DND-41 (cell line): ENCODE measurements at regions not wholly inside any gene's neighbourhood (a gene's known extent, or its start where the extent isn't known, plus 50 kb on each side); places are given as distances from the start of the nearest gene placed in this dataset.

Experiments used
- ATAC-seq: fragments of 200-7000 bp; cut with Tn5 transposase; 3 replicates; pipeline ENCODE4 v1.9.1; 2021; ENCODE audit warnings: low read depth; ENCODE audit not compliant: insufficient read depth
- DNase-seq: peaks from one replicate; pipeline ENCODE4 v3.0.0-alpha.2; 2020
- H2AFZ ChIP-seq: 2 replicates; pipeline ENCODE4 v1.6.0; 2012; ENCODE audit warnings: low read depth, low read length
- H3K27ac ChIP-seq: 2 replicates; pipeline ENCODE4 v1.5.1; 2012; ENCODE audit warnings: low read length, inconsistent platforms
- H3K27me3 ChIP-seq: fragments of 200-600 bp; sonication (generic); 2 replicates; pipeline ENCODE4 v1.6.0; 2012; ENCODE audit warnings: low read length, mild to moderate bottlenecking, inconsistent platforms; ENCODE audit not compliant: insufficient read depth, poor library complexity
- H3K36me3 ChIP-seq: 2 replicates; pipeline ENCODE4 v1.5.1; 2012; ENCODE audit warnings: low read length, inconsistent platforms; ENCODE audit not compliant: insufficient read depth
- H3K4me1 ChIP-seq: 2 replicates; pipeline ENCODE4 v1.5.1; 2012; ENCODE audit warnings: mild to moderate bottlenecking, low read length; ENCODE audit not compliant: insufficient read depth
- H3K4me2 ChIP-seq: 2 replicates; pipeline ENCODE4 v1.6.0; 2012; ENCODE audit warnings: mild to moderate bottlenecking, moderate library complexity, low read length, inconsistent platforms; ENCODE audit not compliant: insufficient read depth
- H3K4me3 ChIP-seq, 2 experiments: fragments of 200-600 bp in 1 of 2; shearing (Covaris generic) in 1 of 2; 2 replicates each; pipeline ENCODE4 v1.5.1; 2012 to 2016; ENCODE audit warnings: inconsistent platforms in 2 of 2, low read length in 2 of 2, mild to moderate bottlenecking in 2 of 2, low read depth in 1 of 2, moderate library complexity in 1 of 2
- H3K79me2 ChIP-seq: 2 replicates; pipeline ENCODE4 v1.6.0; 2012; ENCODE audit warnings: low read length, inconsistent platforms; ENCODE audit not compliant: insufficient read depth
- H3K9ac ChIP-seq: 2 replicates; pipeline ENCODE4 v1.6.0; 2012; ENCODE audit warnings: low read depth, mild to moderate bottlenecking, inconsistent platforms, low read length, moderate library complexity
- H3K9me3 ChIP-seq: 2 replicates; pipeline ENCODE4 v1.5.1; 2012; ENCODE audit warnings: low read length, moderate library complexity, mild to moderate bottlenecking, inconsistent platforms; ENCODE audit not compliant: insufficient read depth, severe bottlenecking
- H4K20me1 ChIP-seq: 2 replicates; pipeline ENCODE4 v1.6.0; 2012; ENCODE audit warnings: low read length; ENCODE audit not compliant: insufficient read depth
- EZH2 ChIP-seq: IDR thresholded peaks from 3 replicates; pipeline ENCODE4 v1.6.1; 2012; ENCODE audit warnings: borderline replicate concordance, low read depth, mild to moderate bottlenecking, moderate library complexity, low read length, inconsistent platforms; ENCODE audit not compliant: severe bottlenecking
- TF ChIP-seq, protein P1 (sequence below): IDR thresholded peaks from 2 replicates; pipeline ENCODE4 v1.5.1; 2012; ENCODE audit warnings: borderline replicate concordance, low read length, moderate library complexity, mild to moderate bottlenecking; ENCODE audit not compliant: poor library complexity, severe bottlenecking; ENCODE audit errors: extremely low read depth

DNA sequence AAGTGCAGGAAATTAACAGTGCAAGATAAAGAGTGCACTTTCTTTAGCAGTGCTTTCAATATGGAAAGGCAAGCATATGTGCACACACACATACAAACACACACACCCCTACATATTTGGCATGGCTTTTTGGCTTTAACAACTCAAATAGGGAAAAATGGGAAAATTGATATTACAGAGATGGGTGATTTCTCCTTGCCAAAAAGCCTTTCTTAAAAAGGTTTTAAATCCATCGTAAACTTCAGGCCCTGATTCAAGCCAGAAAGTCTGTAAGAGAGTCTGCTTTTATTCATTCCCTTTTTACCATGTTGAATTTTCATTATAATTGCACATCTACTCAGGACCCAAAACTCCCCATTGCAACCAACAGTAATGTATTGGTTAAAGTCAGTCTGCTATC is 612.0 kb upstream of the ACTRT1 start:
- H3K4me2 ChIP-seq = no peak overlapping the region

DNA sequence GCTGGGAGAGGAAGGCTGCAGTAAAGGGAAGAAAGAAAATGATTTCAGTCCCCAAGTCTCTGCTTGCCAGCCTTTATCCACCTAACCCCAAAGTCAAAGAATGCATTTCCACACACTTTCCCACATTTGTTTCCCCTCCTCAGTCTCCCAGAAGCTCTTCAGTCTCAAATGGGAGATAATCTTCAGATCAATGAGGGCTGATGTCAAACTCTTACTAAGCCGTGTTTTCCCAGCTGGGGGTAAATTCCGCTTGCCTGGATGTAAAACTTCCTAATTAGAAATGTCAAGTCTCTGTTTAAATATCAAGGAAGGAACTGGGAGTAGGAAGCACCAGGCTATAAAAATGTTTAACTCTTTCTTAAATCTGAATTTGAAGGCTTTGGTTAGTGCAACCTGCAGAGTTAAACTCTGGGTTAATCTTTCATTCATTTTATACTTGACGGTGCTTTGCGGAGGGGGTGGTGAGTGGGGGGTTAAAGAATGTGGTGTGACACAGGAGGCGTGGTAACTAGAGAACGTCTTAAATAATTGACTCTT is 601.4 kb upstream of the ACTRT1 start:
- Histone ChIP-seq H3K27ac (no peak overlapping the region), H3K9ac (no peak overlapping the region), H4K20me1 (no peaks in the 10 kb centered on the region), H3K27me3 (no peaks in the 10 kb centered on the region), H3K9me3 (no peaks in the 10 kb centered on the region), H3K4me3 (no peak overlapping the region), H3K4me2 (no peak overlapping the region), H3K36me3 (no peaks in the 10 kb centered on the region), H3K4me1 (no peaks in the 10 kb centered on the region), H3K79me2 (no peaks in the 10 kb centered on the region), H2AFZ (no peak overlapping the region)
- TF ChIP-seq, protein P1, sequence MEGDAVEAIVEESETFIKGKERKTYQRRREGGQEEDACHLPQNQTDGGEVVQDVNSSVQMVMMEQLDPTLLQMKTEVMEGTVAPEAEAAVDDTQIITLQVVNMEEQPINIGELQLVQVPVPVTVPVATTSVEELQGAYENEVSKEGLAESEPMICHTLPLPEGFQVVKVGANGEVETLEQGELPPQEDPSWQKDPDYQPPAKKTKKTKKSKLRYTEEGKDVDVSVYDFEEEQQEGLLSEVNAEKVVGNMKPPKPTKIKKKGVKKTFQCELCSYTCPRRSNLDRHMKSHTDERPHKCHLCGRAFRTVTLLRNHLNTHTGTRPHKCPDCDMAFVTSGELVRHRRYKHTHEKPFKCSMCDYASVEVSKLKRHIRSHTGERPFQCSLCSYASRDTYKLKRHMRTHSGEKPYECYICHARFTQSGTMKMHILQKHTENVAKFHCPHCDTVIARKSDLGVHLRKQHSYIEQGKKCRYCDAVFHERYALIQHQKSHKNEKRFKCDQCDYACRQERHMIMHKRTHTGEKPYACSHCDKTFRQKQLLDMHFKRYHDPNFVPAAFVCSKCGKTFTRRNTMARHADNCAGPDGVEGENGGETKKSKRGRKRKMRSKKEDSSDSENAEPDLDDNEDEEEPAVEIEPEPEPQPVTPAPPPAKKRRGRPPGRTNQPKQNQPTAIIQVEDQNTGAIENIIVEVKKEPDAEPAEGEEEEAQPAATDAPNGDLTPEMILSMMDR = no peak
- no peak for TF ChIP-seq EZH2
- DNase-seq (no peak), ATAC-seq (no peak)

More for the DNA sequence above, 612.0 kb upstream of the ACTRT1 start:
- no peaks in the 10 kb centered on the region for H3K27me3 ChIP-seq
- no peak overlapping the region for H3K9ac ChIP-seq
- H3K79me2 ChIP-seq = no peaks in the 10 kb centered on the region
- H2AFZ ChIP-seq = no peak overlapping the region
- DNase-seq = no peak
- no peaks in the 10 kb centered on the region for H3K4me1 ChIP-seq
- H3K4me3 ChIP-seq = no peak overlapping the region
- no peak for ATAC-seq
- TF ChIP-seq, protein P1 = no peak
- TF ChIP-seq EZH2 = no peak
- no peaks in the 10 kb centered on the region for H4K20me1 ChIP-seq
- no peaks in the 10 kb centered on the region for H3K36me3 ChIP-seq
- no peaks in the 10 kb centered on the region for H3K9me3 ChIP-seq
- no peak overlapping the region for H3K27ac ChIP-seq

DNA sequence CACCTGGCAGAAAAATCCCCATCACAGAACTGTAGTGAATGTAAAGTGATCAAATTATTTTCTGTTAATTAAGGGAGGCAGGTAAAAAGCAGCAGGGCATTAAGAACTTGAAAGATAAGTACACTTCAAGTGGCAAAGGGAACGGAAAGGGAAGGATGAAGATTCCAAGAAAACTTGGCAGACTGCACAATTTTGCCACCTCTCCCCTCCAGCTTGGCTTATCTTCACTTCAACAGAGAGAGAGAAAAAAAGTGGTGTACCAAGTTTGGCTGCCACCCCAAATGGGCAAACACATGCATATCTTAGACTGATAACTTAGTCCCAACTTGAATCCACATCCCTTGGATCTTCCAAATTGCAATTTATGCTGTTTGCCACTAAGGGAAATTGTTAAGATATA is 598.1 kb upstream of the ACTRT1 start:
- no peak overlapping the region for H3K9ac ChIP-seq
- no peak overlapping the region for H2AFZ ChIP-seq
- no peak for DNase-seq
- H3K4me2 ChIP-seq = no peak overlapping the region
- no peaks in the 10 kb centered on the region for H4K20me1 ChIP-seq
- H3K27me3 ChIP-seq = no peaks in the 10 kb centered on the region
- H3K9me3 ChIP-seq = no peaks in the 10 kb centered on the region
- H3K27ac ChIP-seq = no peak overlapping the region
- no peak overlapping the region for H3K4me3 ChIP-seq
- H3K4me1 ChIP-seq = no peaks in the 10 kb centered on the region
- no peaks in the 10 kb centered on the region for H3K36me3 ChIP-seq
- no peak for TF ChIP-seq EZH2
- TF ChIP-seq, protein P1 = no peak
- ATAC-seq = no peak
- H3K79me2 ChIP-seq = no peaks in the 10 kb centered on the region

DNA sequence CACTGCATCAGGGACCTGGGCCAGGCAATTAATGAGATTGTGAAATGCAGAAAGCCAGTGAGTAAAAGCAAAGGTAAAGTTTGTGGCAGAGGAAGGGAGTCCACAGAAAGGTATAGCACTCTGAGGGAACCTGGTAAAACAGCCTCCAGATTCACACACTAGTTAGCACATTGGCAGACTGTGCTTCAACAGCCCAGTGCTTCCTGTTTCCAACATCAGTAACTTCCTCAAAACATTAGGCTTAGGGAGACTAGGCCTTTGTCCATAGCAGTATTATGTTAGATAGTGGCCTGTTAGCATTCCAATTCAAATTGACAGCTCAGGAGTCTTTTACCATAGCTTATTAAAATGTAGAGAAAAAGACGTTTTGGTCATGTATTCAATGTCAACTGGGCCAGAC is 582.6 kb upstream of the ACTRT1 start:
- H4K20me1 ChIP-seq = no peaks in the 10 kb centered on the region
- H3K27ac ChIP-seq = no peak overlapping the region
- no peak overlapping the region for H3K9ac ChIP-seq
- no peak overlapping the region for H3K4me2 ChIP-seq
- no peaks in the 10 kb centered on the region for H3K27me3 ChIP-seq
- DNase-seq (no peak), ATAC-seq (no peak)
- H3K9me3 ChIP-seq = no peaks in the 10 kb centered on the region
- H3K79me2 ChIP-seq = no peaks in the 10 kb centered on the region
- H3K4me1 ChIP-seq = no peaks in the 10 kb centered on the region
- H2AFZ ChIP-seq = no peak overlapping the region
- TF ChIP-seq, protein P1 = no peak
- TF ChIP-seq EZH2 = no peak
- no peaks in the 10 kb centered on the region for H3K36me3 ChIP-seq
- no peak overlapping the region for H3K4me3 ChIP-seq
